Glomerular visceral epithelial cell (primary cell): ENCODE measurements at regions not wholly inside any gene's neighbourhood (a gene's known extent, or its start where the extent isn't known, plus 50 kb on each side); places are given as distances from the start of the nearest gene placed in this dataset.
A peak's percentile ranks its signal among the peaks of the same experiment; 100 is the strongest.

ENCODE experiments used
- DNase-seq: peaks from one replicate; pipeline ENCODE4 v3.0.0-alpha.2; 2016; ENCODE audit errors: extremely low spot score

DNA sequence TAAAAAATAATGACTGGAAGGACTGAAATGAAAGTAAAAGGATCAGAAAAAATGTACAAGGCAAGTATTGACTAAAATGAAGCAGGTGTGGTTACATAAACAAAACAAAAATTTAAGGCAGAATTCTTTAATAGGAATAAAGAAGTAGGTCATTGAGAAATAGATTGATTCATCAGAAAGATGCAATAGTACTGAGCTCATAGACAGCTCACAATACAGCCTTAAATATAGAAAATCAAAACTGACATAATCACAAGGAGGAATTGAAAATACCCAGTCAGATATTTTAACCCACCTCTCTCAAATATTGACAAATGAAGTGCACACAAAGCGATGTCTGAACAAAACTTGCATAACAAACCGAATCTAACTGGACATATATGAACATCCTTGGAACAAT lies 366.8 kb upstream of the DPYD start:
- DNase-seq = no peak

DNA sequence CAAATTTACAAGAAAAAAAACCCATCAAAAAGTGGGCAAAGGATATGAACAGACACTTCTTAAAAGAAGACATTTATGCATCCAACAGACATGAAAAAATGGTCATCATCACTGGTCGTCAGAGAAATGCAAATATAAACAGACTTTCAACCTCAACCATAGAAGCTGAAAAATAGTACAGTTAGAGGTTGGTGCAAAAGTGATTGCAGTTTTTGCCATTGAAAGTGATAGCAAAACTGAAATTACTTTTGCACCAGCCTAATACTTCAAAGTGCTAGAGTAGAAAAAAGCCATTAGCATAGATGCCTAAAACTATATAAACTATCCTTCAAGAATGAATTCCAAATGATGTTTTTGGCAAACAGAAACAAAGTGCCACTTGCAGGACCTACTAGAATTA lies 365.8 kb upstream of the DPYD start:
- no peak for DNase-seq

DNA sequence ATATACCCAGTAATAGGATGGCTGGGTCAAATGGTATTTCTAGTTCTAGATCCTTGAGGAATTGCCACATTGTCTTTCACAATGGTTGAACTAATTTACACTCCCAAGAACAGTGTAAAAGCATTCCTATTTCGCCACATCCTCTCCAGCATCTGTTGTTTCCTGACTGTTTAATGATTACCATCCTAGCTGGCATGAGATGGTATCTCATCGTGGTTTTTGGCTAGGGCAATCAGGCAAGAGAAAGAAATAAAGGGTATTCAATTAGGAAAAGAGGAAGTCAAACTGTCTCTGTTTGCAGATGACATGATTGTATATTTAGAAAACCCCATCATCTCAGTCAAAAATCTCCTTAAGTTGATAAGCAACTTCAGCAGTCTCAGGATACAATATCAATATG lies 364.5 kb upstream of the DPYD start:
- DNase-seq = peak; percentile 67

DNA sequence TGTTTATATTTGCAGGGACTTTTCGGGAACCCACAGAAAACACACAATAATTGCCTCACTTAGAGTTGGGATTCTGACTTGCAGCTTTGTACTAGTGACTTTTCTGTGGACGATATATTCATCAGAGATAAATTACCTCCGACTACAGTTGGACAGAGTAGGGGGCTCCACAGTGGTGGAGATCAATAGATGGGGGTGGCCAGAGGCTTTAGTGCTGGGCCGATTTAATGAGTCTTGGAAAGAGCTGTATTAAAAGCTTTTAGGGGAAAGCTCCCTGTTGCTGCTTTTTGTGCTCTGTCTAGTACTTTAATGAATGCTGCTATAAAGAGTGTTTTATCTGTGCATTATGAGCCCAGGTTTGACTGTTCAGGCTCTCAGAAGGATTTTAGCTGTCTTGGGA lies 359.2 kb upstream of the DPYD start:
- DNase-seq = no peak

DNA sequence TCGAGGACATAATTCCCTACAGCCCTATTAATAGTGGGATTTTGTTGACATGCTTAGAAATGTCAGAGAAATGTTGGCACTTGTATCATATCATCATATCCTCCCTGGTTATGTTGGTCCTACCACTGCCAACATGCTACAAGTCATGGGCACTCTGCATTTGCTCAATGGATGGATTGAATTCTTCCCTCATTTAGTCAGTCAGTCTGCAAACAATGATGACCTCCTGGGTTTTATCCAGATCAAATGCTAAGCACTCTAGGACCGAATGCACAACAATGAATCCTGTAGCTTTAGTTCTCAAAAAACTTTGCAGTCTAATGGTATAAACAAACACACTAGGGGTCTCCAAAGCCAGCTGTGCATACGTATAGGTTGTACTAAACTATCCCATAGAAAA lies 357.2 kb upstream of the DPYD start:
- no peak for DNase-seq

DNA sequence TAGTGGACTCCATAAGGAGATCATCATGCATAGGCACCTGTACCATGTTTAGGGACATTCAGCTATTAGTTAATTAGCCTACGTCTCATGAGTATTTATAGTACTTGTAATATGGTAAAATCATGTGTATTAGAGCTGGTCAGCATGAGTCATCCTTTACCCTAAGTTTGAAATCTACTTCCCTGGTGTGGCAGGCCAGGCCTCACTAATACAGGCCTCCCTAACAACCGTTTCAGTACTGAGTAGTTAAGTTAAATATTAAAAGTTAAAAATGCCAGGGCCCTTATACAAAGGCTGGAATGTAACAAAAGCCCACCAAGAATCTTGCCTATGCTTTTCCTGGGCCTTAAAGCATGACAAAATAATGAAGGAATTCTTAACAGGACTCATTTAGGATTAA lies 356.3 kb upstream of the DPYD start:
- DNase-seq = peak; percentile 88

DNA sequence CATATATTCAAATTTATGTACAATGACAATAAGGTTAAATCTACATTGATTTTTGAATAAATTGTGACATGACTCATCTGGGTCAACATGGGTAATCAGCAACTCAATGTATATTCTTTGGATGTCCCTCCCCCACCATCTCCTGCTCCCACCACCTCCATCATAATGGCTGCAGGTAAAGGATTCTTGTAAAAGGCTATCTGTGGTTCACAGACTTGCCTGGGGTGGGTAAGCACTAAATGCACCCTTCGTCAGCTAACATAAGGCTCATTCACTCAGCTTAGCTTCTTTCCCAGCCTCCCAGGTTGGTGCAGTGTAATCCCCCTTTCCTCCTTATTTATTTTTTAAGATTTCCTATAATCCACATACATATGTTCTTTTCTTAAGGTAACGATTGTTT lies 355.7 kb upstream of the DPYD start:
- DNase-seq = no peak

DNA sequence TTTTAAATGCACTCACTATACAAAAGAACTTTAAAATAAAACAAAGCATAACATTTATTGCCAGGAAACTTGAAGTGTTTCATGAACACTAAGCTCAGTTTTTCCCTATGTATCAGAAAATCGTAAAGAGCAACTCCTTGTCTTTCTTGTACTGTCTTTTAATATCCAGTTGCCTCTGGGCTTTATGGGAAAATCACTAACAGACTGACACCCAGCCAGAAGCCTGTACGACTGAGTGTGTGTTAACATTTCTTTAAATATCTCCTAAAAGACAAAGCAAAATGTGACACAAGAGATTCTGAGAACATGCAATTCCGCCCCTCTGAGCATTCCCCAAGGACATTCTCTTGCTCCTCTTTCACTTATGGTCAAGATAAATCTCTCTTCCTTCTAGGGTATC lies 347.5 kb upstream of the DPYD start:
- no peak for DNase-seq

DNA sequence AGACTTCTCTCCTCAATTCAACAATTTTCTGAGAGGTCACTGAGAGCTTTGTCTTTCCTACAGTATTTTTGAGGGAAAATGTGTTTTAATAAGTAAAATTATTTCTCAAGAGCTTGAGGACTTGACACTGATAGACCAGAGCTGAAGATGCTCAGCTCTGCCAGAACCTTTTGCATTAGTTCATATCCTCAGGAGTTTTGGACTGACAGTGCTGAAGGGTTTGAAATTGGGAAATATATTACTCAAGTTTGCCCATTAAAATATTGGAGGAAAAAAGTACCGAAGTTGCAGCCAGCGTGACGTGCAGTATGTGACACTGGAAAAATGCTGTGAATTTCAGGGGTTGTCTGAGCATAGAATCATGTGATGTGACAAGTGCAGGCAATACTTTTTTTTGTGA lies 346.6 kb upstream of the DPYD start:
- no peak for DNase-seq

DNA sequence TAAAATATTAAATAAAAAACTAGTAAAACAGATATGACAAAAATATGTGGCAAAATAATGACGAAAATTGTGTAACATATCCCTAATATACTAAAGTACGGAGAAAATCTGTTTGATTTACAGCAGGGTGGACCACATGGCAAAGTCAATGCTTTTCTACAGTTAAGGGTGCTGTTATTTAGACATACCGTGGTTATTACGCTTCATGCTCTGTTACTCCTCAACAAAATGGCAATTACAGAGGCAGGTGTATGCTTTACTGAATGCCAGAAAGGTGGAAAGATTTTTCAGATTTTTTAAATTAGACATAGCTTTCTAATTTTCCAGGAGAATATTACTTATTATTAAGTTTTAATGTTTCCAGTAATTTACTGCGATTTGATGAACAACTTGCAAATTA lies 343.9 kb upstream of the DPYD start:
- peak; percentile 57 for DNase-seq

DNA sequence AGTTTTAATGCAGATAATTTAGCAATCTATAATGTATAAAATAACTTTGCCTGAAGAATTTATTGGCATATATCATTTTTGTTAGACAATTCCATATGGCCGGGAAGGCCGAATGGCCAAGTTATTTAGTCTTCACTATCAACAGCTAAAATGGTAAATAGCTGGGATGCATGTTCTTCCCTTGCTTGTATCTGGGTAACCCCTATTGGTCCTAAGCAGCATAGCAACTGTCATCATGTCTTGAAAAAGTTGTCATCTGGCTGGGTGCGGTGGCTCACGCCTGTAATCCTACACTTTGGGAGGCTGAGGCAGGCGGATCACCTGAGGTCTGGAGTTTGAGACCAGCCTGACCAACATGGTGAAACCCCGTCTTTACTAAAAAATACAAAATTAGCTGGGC lies 340.0 kb upstream of the DPYD start:
- DNase-seq = no peak

DNA sequence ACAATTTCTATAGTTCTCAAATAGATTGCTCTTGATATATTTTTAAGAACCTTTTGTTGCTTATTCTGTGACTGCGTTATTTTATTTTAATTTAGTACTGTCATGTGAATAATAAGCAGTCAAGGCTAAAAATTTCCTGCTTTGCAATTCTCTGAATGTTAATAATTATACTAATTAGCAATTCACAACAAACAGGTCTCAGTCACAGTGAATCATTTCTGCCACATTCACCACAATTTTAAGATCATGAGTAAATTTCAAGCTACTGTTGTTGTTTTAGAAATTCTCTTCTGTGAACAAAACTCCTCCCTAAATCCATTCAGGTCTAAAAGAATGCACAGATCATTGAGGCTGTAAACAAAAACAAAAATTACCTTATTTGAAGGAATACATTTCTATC lies 339.6 kb upstream of the DPYD start:
- DNase-seq = no peak

DNA sequence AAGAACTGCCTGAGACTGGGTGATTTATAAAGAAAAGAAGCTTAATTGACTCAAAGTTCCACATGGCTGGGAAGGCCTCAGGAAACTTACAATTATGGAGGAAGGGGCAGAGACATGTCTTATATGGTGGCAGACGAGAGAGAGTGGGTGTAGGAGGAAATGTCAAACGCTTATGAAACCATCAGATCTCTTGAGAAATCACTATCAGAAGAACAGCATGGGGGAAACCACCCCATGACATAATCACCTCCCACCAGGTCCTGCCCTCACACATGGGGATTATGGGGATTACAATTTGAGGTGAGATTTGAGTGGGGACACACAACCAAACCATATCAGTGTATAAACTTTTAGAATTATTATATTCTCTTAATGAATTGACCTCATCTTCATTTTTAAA lies 335.9 kb upstream of the DPYD start:
- DNase-seq = no peak

DNA sequence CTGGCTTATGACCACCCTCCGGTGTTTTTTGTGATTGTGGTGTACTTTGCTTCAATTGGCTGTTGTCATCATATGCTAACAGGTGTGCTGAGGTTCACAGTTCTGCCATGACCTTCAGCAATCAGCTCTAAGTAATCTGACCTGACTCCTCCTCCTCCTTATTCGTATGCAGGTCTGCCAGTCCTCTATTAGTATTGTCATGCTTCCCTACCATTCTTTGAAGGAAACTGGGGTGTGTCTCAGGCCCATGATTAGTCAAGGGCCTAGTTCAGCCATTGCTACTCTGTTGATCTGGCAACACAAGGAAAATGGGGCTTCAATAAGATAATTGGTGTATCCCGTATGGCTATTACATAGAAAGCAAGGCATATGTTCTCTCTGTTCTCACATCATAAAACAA lies 332.3 kb upstream of the DPYD start:
- no peak for DNase-seq

DNA sequence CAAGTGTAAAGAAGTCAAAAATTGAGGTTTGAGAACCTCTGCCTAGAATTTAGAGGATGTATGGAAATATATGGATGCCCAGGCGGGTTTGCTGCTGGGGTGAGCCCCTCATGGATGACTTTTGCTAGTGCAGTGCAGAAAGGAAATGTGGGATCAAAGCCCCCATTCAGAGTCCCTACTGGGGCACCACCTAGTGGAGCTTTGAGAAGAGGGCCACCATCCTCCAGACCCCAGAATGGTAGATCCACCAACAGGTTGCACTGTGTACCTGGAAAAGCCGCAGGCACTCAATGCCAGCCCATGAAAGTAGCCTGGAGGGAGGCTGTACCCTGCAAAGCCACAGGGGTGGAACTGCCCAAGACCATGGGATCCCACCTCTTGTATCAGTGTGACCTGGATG lies 330.7 kb upstream of the DPYD start:
- DNase-seq = no peak

DNA sequence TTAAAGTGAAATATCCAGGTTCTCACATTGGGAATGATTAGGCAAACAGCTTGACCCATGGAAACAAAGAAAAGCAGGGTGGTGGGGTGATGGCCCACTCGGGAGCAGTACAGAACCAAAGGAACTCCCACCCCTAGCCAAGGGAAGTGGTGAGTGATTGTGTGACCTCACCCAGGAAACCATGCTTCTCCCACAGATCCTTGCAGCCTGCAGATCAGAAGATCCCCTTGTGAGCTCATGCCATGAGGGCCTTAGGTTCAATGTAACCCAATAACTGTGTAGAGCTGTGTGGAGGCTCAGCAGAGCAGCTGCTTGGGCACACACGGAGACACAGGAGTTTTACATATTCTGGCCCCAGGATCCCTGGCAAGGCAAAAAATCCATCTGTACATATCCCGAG lies 311.8 kb upstream of the DPYD start:
- DNase-seq = no peak

DNA sequence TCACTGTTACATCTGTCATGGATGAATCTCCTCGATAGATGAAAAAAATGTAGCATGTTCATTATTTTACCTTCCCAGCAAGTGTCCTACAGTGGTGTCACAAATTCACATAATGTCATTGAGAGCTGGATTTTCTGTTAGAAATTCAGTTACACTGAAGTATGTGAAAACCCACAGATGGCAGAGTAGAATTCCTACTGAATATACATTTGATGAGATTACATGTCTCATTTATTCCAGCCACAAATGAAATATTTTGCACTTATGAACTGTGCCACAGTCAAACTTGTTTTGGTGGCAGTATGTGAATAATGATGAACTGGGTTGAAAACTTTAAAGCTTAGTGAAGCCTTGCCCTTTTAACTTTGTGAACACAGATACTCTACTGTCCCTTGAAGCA lies 301.9 kb upstream of the DPYD start:
- DNase-seq = no peak

DNA sequence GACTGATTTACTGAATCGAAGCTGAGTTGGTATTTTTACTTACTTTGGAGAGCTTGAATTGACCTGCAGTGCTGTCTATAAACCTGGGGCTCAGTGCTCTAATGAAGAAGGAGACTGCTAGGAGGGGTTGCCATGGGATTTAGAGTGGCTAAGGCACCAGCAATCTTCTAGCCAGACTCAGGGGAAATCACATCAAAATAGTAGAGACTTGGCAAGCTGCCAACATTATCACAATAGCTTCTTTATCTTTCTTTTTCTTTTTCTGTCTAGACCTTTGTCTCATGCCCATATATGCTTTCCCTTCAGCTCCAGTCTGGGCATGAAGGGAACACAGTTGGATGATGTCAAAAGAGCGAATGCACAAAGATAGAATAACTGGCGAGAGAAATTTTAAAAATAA lies 301.1 kb upstream of the DPYD start:
- peak; percentile 3 for DNase-seq

DNA sequence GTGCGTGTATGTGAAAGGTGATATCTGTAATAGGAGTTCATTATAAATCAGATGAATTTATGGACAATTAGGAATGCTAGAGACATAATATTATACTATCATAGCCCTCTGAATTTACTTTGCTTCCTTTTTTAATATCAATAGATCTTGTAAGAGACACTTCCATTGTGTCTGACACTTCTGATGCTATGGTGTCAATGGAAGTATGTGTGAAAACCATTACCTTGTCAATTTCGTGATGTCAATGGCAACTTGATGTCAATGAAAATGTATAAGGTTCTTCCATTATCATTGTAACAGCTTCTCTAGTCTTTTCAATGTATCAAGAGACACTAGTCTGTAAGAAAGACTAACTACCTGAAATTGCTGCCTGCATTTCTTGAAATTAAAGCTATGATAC lies 296.8 kb upstream of the DPYD start:
- DNase-seq = no peak

DNA sequence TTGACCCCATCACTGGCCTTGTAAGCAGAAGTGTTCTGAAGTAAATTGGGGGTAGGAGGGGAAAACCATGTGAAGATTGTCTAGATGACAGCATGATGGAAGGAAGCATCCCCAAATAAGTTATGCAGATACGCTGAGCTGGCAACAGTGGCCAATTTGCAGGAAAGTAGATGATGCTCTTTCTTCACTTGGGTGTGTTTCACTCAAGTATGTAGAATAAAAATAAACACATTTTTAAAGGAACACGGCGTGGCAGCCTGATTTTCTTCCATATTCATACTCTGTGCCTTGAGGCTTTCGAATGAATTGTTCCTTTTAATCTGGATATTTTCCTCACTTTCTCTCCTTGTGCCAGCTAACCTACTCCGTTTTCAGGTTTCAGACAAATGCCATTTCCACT lies 295.5 kb upstream of the DPYD start:
- DNase-seq = no peak

DNA sequence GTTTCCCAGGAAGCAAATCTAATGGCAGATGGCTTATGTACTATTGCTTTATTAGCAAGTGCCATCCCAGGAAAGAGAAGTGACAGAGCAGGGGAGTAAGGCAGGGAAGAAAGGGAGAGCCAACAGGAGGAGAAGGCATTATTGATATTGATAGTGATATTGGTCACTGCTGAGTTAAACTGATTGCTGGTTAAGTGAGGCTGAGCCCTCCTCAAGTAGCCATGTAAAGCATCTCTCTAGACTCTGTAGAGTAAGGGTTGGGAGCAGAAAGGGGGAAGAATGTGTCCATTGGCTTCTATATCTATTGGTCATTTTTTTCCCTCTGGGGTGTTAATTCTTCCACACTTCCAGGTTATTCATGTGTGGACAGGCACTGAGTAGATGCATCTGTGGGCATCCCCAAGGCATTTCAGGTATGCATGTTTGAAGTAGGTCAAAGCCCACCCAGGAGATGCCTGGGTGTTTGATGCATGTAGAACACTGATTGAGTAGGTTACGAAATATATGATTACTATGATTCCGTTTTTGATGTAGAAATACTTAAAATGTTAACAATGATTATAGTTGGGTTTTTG lies 290.5 kb upstream of the DPYD start:
- peak; percentile 75 for DNase-seq

DNA sequence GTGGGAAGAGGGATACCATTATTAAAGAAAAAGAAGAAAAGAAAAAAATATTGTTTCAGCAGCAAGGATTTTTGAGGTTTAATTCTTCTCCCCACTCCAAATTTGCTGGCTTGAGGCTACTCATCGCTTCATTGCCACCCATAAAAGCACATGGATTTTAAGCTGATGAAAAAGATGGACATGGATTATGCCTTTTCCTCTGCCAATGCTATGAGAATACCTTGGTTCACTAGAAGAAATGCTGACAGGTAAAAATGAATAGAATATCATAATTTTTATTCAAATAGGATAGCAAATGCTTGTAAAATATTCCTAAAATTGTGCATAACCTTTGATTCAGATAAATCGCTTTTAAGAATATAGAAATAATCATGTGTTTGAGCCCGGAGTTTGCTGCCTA lies 289.7 kb upstream of the DPYD start:
- no peak for DNase-seq

DNA sequence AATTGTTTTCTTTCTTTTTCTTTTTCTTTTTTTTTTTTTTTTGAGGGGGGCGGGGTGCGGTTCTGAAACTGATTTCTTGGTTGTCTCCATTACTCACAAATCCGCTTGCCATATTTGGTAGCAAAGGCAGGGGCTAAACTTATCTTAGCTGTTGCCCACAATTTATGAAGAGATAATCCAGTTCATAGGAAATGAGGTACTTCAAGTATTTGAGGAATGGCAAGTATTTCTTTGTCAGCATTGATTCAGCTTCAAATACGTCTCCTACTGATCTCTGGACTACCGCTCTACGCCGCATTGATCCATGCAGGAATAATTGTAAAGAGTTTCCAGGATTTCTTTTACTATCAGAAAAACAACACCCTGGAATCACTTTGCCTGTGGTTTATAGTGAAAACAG lies 289.2 kb upstream of the DPYD start:
- DNase-seq = peak; percentile 91

DNA sequence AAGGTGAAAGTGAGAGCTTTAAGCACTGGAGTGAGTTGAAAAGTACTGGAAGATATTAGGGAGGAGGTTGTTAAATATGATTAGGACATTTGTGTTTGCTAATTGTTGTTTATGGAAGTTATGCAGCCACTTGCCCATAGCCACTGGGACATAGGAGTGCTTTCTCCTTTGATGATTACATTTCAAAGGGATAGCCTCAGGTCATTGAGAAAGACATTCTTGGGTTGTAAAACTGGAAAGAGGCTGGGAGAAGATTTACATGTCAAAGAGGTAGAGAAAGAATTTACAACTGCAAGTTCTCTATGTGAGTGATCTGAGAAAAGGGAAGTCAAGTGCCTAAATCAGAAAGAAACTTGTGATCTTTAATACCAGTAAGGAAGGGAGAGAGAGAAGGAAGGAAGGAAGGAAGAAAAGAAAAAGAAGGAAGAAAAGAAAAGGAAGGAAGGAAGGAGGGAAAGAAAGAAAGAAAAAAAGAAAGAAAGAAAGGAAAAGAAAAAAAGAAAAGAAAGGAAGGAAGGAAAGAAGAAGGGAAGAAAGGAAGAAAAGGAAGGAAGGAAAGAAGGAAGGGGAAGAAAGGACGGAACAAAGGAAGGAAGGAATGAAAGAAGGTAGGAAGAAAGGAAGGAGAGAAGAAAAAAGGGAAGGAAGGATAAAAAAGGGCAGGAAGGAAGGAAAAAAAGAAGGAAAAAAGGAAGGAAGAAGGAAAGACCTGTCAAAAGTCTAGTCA lies 284.6 kb upstream of the DPYD start:
- DNase-seq = no peak
